Hepatocyte (in vitro differentiated cells): ENCODE measurements at regions not wholly inside any gene's neighbourhood (a gene's known extent, or its start where the extent isn't known, plus 50 kb on each side); places are given as distances from the start of the nearest gene placed in this dataset.

Source experiments
- DNase-seq: peaks from one replicate; pipeline ENCODE4 v3.0.0-alpha.2; 2016; ENCODE audit warnings: low spot score
- H2AFZ ChIP-seq: fragments of 200-600 bp; sonication (generic); 2 replicates; pipeline ENCODE4 v1.6.0; 2016; ENCODE audit warnings: antibody characterized with exemption, mild to moderate bottlenecking
- H3K27ac ChIP-seq: fragments of 200-600 bp; sonication (generic); 2 replicates; pipeline ENCODE4 v1.5.1; 2016; ENCODE audit warnings: mild to moderate bottlenecking
- H3K27me3 ChIP-seq: fragments of 200-600 bp; sonication (generic); 2 replicates; pipeline ENCODE4 v1.6.1; 2016
- H3K36me3 ChIP-seq: fragments of 200-600 bp; sonication (generic); replicated peaks from 2 replicates; pipeline ENCODE4 v1.5.1; 2016; ENCODE audit warnings: low read depth; ENCODE audit not compliant: insufficient read depth
- H3K4me1 ChIP-seq: fragments of 200-600 bp; sonication (generic); 2 replicates; pipeline ENCODE4 v1.5.1; 2016; ENCODE audit warnings: mild to moderate bottlenecking, moderate library complexity; ENCODE audit not compliant: insufficient read depth
- H3K4me2 ChIP-seq: fragments of 200-600 bp; sonication (generic); 2 replicates; pipeline ENCODE4 v1.6.0; 2016
- H3K4me3 ChIP-seq: fragments of 200-600 bp; sonication (generic); 2 replicates; pipeline ENCODE4 v1.5.1; 2016; ENCODE audit warnings: mild to moderate bottlenecking
- H3K79me2 ChIP-seq: fragments of 200-600 bp; sonication (generic); 2 replicates; pipeline ENCODE4 v1.6.0; 2017; ENCODE audit warnings: mild to moderate bottlenecking
- H3K9me2 ChIP-seq: fragments of 200-600 bp; sonication (generic); replicated peaks from 2 replicates; pipeline ENCODE4 v1.6.0; 2017; ENCODE audit warnings: mild to moderate bottlenecking; ENCODE audit not compliant: insufficient read depth
- H3K9me3 ChIP-seq: fragments of 200-600 bp; sonication (generic); 2 replicates; pipeline ENCODE4 v1.5.1; 2016; ENCODE audit warnings: low read depth, mild to moderate bottlenecking
- H4K20me1 ChIP-seq: fragments of 200-600 bp; sonication (generic); 2 replicates; pipeline ENCODE4 v1.6.0; 2016; ENCODE audit warnings: mild to moderate bottlenecking; ENCODE audit not compliant: insufficient read depth, poor library complexity, severe bottlenecking
- EZH2 ChIP-seq: fragments of 200-600 bp; sonication (generic); IDR thresholded peaks from 2 replicates; pipeline ENCODE4 v1.6.1; 2016; ENCODE audit warnings: antibody characterized with exemption, mild to moderate bottlenecking, borderline replicate concordance
- EZH2phosphoT487 ChIP-seq: fragments of 200-600 bp; sonication (generic); IDR thresholded peaks from one replicate; pipeline ENCODE4 v1.6.1; 2018; ENCODE audit warnings: antibody characterized with exemption, mild to moderate bottlenecking, low read depth, moderate library complexity; ENCODE audit not compliant: unreplicated experiment, severe bottlenecking
- WGBS: methylation state at CpG from one replicate; pipeline ENCODE4 v1.1.6; 2016; ENCODE audit warnings: low lambda C conversion rate; ENCODE audit errors: missing lambda C conversion rate; 5-methylcytosine and 5-hydroxymethylcytosine counted together
- TF ChIP-seq, protein P1 (sequence below): fragments of 200-600 bp; sonication (generic); IDR thresholded peaks from 2 replicates; pipeline ENCODE4 v1.5.1; 2016; ENCODE audit warnings: antibody characterized with exemption, mild to moderate bottlenecking; ENCODE audit not compliant: poor library complexity

DNA sequence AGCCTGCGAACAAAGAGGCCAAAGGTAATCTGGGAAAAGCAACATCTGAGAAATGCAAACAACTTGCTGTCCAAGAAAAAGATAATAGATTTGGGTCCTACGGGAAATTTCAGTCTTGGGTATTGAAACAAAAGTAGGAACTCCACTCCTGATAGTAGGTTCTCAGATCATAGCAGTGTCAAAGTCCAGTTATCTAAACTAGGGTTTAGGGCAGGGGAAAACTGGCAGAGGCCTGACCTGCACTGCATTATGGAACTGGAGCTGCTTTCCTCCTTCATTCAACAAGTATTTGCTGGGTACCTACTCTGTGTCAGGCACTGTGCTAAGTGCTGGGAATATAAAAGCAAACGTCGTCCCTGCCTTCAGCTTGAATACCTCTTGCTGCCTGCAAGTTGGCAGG is 60.7 kb upstream of the NGF start:
- Histone ChIP-seq H4K20me1 (no peaks in the 10 kb centered on the region), H3K36me3 (no peaks in the 10 kb centered on the region), H3K4me2 (no peak overlapping the region), H3K4me1 (no peaks in the 10 kb centered on the region), H3K79me2 (no peaks in the 10 kb centered on the region), H3K27ac (no peak overlapping the region), H2AFZ (no peak overlapping the region), H3K9me3 (no peaks in the 10 kb centered on the region), H3K4me3 (no peak overlapping the region), H3K27me3 (no peaks in the 10 kb centered on the region), H3K9me2 (no peaks in the 10 kb centered on the region)
- TF ChIP-seq EZH2phosphoT487: no peak
- TF ChIP-seq, protein P1, sequence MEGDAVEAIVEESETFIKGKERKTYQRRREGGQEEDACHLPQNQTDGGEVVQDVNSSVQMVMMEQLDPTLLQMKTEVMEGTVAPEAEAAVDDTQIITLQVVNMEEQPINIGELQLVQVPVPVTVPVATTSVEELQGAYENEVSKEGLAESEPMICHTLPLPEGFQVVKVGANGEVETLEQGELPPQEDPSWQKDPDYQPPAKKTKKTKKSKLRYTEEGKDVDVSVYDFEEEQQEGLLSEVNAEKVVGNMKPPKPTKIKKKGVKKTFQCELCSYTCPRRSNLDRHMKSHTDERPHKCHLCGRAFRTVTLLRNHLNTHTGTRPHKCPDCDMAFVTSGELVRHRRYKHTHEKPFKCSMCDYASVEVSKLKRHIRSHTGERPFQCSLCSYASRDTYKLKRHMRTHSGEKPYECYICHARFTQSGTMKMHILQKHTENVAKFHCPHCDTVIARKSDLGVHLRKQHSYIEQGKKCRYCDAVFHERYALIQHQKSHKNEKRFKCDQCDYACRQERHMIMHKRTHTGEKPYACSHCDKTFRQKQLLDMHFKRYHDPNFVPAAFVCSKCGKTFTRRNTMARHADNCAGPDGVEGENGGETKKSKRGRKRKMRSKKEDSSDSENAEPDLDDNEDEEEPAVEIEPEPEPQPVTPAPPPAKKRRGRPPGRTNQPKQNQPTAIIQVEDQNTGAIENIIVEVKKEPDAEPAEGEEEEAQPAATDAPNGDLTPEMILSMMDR: no peak
- no peak for TF ChIP-seq EZH2
- WGBS: 71% methylated on average over 4 of the region's 4 CpGs
- DNase-seq: no peak
